Kidney (tissue), 13 donors: ENCODE measurements at regions not wholly inside any gene's neighbourhood (a gene's known extent, or its start where the extent isn't known, plus 50 kb on each side); places are given as distances from the start of the nearest gene placed in this dataset.

ENCODE experiments used
- DNase-seq, 5 donors: peaks; one replicate each; pipeline ENCODE4 v3.0.0-alpha.2; 2013 to 2020
- FAIRE-seq: peaks from 2 replicates; lab custom pipeline; 2012; peaks lifted over from hg19 to GRCh38; lab: Jason Lieb, UNC
- H3K27ac ChIP-seq, 2 donors: one replicate each; pipeline ENCODE4 v1.7.0; 2013; ENCODE audit warnings: low read depth in 2 of 2, low read length in 2 of 2, inconsistent platforms in 1 of 2
- H3K27me3 ChIP-seq: one replicate; pipeline ENCODE4 v1.7.1; 2013; ENCODE audit warnings: low read length, inconsistent platforms; ENCODE audit not compliant: control insufficient read depth, insufficient read depth
- H3K36me3 ChIP-seq, 3 donors: one replicate each; pipeline versions ENCODE4 v1.7.0 to v1.7.1; 2013; ENCODE audit warnings: low read length in 3 of 3, control low read depth in 1 of 3, inconsistent platforms in 1 of 3; ENCODE audit not compliant: insufficient read depth in 3 of 3, control insufficient read depth in 2 of 3
- H3K4me1 ChIP-seq, 3 donors: one replicate each; pipeline versions ENCODE4 v1.7.0 to v1.7.1; 2013; ENCODE audit warnings: low read length in 3 of 3, inconsistent platforms in 1 of 3, low read depth in 1 of 3; ENCODE audit not compliant: control insufficient read depth in 2 of 3, insufficient read depth in 2 of 3
- H3K4me3 ChIP-seq, 3 donors: one replicate each; pipeline versions ENCODE4 v1.7.0 to v1.8.1; 2013; ENCODE audit warnings: low read length in 3 of 3, control low read depth in 1 of 3, inconsistent platforms in 1 of 3
- H3K9ac ChIP-seq, 3 donors: one replicate each; pipeline versions ENCODE4 v1.7.0 to v1.7.1; 2013; ENCODE audit warnings: low read length in 3 of 3, control low read depth in 1 of 3, inconsistent platforms in 1 of 3
- H3K9me3 ChIP-seq, 3 donors: one replicate each; pipeline versions ENCODE4 v1.7.0 to v1.7.1; 2013; ENCODE audit warnings: low read length in 3 of 3, control low read depth in 1 of 3, inconsistent platforms in 1 of 3; ENCODE audit not compliant: control insufficient read depth in 2 of 3, insufficient read depth in 1 of 3
- CTCF ChIP-seq: IDR thresholded peaks from 3 replicates; pipeline ENCODE4 v1.5.1; 2012; ENCODE audit warnings: mild to moderate bottlenecking, moderate library complexity, borderline replicate concordance; ENCODE audit not compliant: insufficient read depth; ENCODE audit errors: extremely low read depth
- intact Hi-C: fragments of 100-400 bp; cut with DNase I; formaldehyde crosslinking; loops from one replicate; pipeline ENCODE4 v1.11.1; 2022
- donor health status: control.
- donor health status: control.
- donor health status: control.
- donor health status: control.
- donor health status: control.
- donor health status: DM: yes; HTN: yes; CAD: no.
- donor health status: Normal renal cell carcinoma (clear cell type).

- intact Hi-C loops = no loop called here
- H3K27ac ChIP-seq = peak overlapping the region; percentile 92 to 96
- H3K4me3 ChIP-seq = peak overlapping the region; percentile 84 to 91 (median 84)
- DNase-seq (peak in 4 of 5 donors; percentile 43 to 80 (median 74)), FAIRE-seq (no peak)
- no peaks in the 10 kb centered on the region for H3K36me3 ChIP-seq
- TF ChIP-seq CTCF = no peak
- H3K27me3 ChIP-seq = no peaks in the 10 kb centered on the region
- H3K9me3 ChIP-seq = no peaks in the 10 kb centered on the region
- peaks cover 3 to 6% (median 6%) of the 10 kb centered on the region in 3 donors for H3K4me1 ChIP-seq
- H3K9ac ChIP-seq = peak overlapping the region; percentile 66 to 87 (median 83)
Measured at GRCh38 chr3:48088056-48088748, 72.0 kb upstream of the MAP4 start.

DNA sequence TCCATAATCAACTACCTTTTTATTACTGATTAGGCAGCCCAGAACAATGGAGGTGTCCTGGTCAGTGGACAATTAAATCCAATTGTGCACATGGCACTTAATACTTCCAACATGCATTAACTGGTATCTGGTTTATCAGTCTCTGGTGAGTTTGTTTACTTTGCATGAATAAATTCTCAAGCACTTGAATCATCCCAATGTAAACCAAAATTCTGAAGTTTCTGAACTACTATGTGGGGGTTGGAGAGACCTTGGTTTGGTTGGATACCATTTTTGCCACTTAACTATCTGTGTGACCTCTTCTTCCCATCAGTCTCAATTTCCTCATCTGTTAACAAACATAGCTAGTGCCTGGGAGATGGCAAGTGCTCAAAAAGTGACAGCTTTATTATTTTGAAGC is 70.5 kb upstream of the MAP4 start:
- DNase-seq (peak in 1 of 5 donors; percentile 24), FAIRE-seq (no peak)
- Histone ChIP-seq H3K36me3 (no peaks in the 10 kb centered on the region), H3K9ac (peak overlapping the region in 1 of 3 donors; percentile 7), H3K27me3 (no peaks in the 10 kb centered on the region), H3K4me3 (peak overlapping the region in 1 of 3 donors; percentile 84), H3K9me3 (no peaks in the 10 kb centered on the region), H3K27ac (peak overlapping the region in 1 of 2 donors; percentile 96), H3K4me1 (peaks cover 3 to 8% (median 6%) of the 10 kb centered on the region in 3 donors)
- intact Hi-C loops = no loop called here
- TF ChIP-seq CTCF = no peak

DNA sequence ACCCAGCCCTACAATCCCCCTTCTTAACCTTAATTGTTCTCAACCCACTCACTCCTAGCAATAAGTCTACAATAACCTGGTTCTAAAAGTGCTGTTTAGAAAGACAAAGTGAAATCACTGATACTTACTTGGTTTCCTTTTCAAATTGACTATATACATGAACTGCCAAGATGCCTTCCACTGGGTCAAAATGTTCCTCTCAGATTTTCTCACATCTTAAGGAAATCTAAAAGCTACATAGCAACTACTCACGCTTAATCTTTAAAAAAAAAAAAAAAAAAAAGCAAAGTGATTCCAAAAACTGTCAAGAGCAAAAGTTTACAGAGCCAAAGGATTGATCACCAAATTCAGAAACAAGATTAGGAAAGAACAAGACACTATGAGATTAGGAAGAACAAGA is 68.7 kb upstream of the MAP4 start:
- intact Hi-C loops = no loop called here
- no peak overlapping the region for H3K9ac ChIP-seq
- H3K36me3 ChIP-seq = no peaks in the 10 kb centered on the region
- no peak for DNase-seq
- H3K27me3 ChIP-seq = no peaks in the 10 kb centered on the region
- no peak overlapping the region for H3K4me3 ChIP-seq
- FAIRE-seq = no peak
- no peak overlapping the region for H3K27ac ChIP-seq
- no peaks in the 10 kb centered on the region for H3K9me3 ChIP-seq
- TF ChIP-seq CTCF = no peak
- H3K4me1 ChIP-seq = peaks cover 3 to 8% (median 6%) of the 10 kb centered on the region in 3 donors
